NCI-H1417 (cell line): ENCODE measurements at regions not wholly inside any gene's neighbourhood (a gene's known extent, or its start where the extent isn't known, plus 50 kb on each side); places are given as distances from the start of the nearest gene placed in this dataset.
"Not testable (repeated sequence)": the region's sequence is repeated elsewhere in the genome, so short reads cannot be mapped to it uniquely, and the experiment has no call there.

Experiments used
- DNase-seq, 3 experiments: peaks; one replicate each; lab custom pipeline; 2025; lab: John Stamatoyannopoulos, UW

DNA sequence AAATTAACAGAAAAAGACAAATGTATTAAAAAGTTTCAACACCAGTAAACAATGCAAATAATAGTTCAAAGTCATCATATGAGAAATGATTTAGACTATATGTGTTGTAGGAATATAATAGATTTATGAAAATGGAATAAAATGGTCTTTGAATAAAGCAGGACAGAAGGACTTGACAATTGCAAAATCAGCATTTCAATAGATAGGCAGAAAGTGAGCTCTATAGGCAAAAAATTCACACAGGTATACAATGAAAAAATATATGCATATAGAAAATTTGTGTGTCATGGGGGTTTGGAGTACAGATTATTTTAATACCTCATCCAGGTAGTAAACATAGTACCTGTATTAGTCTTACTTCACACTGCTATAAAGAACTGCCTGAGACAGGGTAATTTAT is 571.1 kb upstream of the EYS start:
- no peak for DNase-seq

DNA sequence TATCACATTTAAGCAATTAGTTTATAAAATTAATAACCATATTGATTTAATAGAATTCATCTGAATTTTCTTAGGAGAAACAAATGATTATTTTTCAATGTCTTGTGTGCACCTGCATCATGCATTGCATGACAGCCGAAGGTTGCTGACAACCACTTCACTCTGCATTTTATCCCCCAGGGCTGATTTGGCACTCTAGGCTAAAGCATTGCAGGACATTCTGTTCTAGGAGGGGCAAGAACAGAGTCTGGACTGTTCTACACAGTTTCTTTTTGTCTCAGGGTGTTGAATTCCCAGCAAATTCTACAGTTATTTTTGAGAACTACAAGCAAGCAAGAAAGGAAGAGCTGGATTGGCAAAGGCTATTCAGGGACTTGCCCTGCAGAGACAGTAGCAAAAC is 570.4 kb upstream of the EYS start:
- no peak for DNase-seq

DNA sequence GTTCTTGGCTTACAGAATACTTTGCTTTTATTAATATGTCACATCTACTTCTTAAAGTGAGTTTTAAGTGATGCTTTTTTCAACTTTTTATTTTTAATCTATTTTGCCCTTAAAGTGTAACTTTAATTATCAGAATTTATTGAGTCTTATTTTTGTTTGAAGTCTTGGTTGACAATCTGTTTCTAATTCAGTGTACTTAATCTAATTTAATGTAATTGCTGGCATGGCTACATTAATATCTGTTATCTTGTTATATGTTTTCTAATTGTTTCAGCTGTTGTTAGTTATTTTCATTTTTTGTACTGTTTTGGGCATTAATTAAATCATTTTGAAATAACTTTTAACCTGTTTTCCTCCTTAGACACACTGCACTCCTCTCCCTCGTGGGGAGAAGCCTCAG is 558.7 kb upstream of the EYS start:
- no peak for DNase-seq

DNA sequence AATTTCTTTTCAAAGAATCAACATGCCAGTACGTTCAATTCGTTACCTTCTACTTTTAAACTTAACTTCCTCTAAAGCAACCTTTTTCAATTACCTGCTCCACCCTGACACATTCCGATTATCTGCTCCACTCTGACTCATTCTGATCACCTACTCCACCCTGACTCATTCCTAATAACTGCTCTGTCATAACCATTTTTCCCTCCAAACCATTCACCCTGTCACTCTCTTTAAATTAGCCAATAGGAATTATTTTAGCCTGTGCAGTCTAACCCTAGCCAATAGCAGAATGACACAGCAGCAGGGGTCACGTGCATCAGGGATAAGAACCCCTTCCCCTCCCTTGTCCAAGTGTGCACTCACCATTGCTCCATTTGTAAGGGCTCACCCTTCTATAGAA is 557.4 kb upstream of the EYS start:
- no peak for DNase-seq

DNA sequence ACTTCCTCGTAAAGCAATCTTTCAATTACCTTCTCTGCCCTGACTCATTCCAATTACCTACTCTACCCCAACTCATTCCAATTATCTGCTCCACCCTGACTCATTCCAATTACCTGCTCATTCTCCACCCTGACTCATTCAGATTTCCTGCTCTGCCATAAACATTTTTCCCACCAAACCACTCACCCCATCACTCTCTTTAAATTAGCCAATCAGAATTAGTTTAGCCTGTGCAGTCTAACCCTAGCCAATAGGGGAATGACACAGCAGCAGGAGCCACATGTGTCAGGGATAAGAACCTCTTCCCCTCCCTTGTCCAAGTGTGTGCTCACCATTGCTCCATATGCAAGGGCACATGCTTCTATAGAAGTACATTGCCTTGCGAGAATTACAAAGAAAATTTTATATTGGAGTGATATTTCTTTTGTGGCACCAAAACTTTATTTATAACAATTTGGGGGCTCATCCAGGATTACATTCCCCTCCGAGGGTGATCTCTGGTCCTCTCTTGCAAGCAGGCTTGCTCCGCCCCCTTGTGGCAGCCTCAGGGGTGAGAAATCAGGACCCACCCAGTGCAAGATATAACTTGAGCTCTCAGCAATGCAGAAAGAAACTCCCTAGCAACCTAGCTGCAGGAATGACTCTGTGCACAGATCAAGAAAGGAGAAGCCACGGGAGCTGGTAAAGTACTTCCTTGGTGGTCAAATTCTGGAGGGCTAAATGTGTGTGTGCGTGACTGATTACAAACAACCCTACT is 551.9 kb upstream of the EYS start:
- not testable (repeated sequence) for DNase-seq

DNA sequence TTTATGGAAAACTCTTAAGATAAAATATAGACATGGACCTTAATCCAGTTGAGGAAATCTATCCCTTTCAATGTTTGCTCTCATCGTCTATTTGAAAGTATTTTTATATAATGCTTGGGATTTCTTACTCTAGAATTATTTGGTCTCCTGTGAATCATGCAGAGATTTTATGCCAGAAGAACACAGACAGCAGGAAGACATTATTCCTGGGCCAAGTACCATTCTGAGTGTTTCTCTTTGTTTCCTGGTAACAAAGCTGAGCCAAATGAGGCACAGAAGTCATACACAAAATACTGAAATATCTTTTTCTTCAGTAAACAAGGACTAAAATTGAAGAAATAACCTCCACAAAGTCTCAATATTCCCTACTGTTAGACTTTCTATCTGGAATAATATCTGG is 538.2 kb upstream of the EYS start:
- DNase-seq: no peak

GRCh38 chr6:66238851-66239250 is 531.8 kb upstream of the EYS start:
- no peak for DNase-seq

DNA sequence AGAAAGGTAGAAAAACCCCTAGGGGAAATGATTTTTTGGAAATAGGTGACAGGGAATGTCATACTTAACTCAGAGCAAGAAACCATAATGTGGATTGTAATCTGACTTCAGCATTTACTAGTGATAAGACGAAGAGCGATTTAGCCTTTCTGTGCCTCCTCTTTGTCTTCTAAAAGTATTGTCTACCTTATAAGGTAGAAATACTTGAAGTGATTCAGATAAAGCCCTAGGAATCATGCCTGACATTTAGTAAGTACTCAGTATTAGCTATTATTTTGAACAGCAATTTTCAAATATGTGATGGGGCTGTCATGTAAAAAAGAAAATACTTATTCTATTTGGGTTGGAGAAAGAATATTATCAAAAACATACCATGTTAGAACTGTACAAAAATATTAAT is 525.9 kb upstream of the EYS start:
- no peak for DNase-seq

- DNase-seq: no peak
Observed at GRCh38 chr6:66230591-66230990, 523.6 kb upstream of the EYS start.

DNA sequence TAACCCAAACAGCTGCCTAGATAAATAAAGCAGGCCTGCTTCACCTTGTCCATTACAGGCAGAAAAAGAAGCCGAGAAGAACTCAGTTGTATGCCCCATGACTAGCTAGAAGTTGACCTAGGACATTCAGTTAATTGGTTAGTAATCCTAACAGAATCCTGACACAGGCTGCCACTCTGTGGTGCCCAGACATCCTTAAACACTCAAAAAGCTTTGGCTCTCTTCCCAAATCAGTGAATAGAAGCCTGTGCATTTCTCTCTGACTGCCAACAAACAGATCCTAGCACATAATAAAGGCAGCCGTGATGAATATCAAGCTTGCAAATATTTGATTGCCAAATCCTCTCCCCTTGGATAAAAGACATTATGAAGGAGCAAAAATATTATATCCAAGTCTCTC is 519.1 kb upstream of the EYS start:
- peak in 1 of 3 experiments; percentile 36 for DNase-seq

DNA sequence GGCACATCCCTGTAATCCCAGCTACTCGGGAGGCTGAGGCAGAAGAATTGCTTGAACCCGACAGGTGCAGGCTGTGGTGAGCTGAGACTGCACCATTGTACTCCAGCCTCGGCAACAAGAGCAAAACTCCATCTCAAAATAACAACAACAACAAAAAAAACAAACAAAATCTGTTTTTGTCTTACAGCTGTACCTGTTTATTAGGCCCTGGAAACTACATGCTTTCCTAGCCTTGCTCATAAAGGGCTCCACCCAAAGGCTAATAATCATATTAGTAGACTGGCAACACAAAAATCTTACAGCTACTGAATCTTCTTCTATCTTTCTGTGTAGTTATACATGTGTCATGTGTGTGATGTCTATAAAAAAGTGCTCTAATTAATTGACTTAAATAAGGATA is 503.9 kb upstream of the EYS start:
- DNase-seq: peak in 1 of 3 experiments; percentile 14

DNA sequence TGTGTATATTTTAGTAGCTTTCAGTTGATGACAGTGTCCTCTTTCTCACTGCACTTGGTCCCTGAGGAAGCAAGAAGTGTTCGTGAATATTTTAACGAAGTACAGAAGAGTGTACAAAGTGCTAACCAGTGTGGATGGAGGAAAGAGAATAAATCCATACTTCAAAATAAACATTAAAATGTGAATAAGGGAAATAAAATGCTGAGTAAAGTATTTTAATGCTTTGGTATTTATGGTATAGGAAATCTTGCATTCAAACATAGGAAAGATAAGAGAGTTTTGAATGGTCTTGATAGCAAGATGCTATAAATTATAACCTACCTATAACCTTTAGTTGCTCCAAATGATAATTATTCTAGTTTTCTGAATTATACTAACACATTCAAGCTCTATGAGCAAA is 493.4 kb upstream of the EYS start:
- DNase-seq: no peak

GRCh38 chr6:66199171-66199570 is 492.1 kb upstream of the EYS start:
- no peak for DNase-seq

DNA sequence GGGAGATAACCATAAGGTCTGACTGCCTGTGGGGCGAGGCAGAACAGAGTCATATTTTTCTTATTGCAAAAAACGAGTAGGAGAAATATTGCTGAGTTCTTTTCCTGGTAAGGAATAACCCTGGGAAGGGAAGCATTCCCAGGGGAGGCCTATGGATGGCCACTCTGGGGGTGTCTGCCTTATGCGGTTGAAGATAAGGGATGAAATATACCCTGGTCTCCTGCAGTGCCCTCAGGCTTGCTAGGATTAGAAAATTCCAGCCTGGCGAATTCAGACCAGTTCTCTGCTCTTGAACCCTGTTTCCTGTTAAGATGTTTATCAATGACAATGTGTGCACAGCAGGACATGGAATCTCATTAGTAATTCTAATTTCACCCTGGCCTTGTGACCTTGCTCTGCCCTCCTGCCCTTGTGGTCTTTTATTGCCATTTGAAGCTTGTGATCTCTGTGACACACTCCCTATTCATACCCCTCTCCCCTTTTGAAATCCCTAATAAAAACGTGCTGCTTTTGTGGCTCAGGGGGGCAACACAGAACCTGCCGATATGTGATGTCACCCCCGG is 491.1 kb upstream of the EYS start:
- no peak for DNase-seq

- peak in 1 of 3 experiments; percentile 6 for DNase-seq
Observed at GRCh38 chr6:66190858-66191257, 483.8 kb upstream of the EYS start.

DNA sequence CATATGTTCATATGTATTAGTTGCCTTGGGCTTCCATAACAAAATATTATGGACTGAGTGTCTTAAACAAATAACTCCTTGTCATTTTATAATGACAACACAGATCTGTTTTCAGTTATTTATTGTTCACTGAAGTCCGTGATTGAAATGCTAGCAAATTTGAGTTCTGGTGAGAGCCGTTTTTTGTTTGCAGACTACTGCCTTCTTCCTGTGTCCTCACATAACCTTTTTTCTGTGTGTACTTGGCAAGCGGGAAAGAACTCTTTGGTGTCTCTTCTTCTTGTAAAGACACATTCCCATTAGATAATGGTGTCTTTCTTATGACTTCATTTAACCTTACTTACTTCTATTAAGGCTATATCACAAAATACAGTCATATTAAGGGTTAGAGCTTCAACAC is 482.9 kb upstream of the EYS start:
- peak in 1 of 3 experiments; percentile 8 for DNase-seq

DNA sequence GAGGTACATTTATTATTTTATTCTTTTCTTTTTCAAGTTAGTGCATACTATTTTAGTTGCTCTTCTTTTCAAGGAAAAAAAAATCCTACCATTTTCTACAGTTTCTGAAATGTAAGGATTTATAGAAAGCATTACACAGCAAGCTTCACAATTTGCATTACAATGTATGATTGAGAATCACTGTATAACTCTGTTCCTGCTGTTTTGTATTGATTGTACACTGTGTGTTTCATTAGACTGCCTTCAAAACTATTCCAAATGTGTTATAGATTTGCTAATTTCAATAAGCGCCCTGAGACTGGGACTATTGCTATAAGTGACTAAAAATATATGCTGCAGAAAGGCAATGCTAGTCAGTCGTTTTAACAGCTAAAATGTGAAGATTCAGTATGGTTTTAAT is 479.7 kb upstream of the EYS start:
- DNase-seq: no peak

- no peak for DNase-seq
Observed at GRCh38 chr6:66184091-66184490, 477.1 kb upstream of the EYS start.

GRCh38 chr6:66179361-66179760 is 472.3 kb upstream of the EYS start:
- no peak for DNase-seq

DNA sequence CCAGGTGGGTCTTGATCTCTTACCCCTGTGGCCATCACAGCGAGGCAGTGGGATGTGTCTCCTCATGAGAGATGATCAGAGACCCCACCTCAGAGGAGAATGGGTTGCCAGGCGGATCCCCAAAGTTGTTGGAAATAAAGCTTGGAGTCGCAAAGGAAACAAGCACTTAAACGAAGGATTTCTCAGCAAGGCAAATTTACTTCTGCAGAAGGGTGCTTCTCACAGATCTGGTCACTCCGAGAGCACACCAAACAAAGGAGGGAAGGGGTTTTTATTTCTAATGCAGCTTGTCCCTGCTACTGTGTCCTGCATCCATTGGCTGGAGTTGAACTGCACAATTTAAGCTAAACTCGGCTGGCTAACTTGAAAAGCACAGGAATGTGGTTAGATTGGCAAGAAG is 466.6 kb upstream of the EYS start:
- DNase-seq: no peak

DNA sequence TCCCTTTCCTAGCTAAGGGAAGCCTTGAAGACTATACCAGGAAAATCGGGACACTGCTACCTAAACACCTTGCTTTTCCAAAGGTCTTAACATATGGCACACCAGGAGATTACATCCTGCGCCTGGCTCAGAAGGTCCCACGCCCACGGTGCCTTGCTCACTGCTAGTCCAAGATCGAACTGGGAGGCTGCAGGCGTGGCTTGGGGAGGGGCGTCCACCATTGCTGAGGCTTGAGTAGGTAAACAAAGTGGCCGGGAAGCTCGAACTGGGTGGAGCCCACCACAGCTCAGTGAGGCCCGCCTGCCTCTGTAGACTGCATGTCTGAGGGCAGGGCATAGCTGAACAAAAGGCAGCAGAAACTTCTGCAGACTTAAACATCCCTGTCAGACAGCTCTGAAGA is 459.7 kb upstream of the EYS start:
- DNase-seq: not testable (repeated sequence)

DNA sequence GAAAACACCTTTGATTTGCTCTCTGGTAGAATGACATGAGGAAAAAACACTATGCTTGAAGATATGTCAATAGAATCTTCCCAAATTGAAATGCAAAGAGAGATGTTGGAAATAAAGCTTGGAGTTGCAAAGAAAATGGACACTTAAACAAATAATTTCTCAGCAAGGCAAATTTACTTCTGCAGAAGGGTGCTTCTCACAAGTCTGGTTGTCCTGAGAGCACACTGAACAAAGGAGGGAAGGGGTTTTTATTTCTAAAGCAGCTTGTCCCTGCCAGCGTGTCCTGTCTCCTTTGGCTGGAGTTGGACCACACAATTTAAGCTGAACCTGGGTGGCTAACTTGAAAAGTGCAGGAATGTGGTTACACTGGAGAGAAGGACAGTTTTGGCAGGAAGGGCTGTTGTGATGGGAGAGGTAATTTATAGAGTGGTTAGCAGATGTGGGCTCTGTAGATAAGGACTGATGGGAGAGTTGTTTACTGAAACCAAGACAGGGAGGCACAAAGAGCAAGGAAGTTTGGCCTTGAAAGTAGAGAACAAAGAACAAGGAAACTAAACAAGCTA is 454.6 kb upstream of the EYS start:
- no peak for DNase-seq

GRCh38 chr6:66159937-66160336 is 452.9 kb upstream of the EYS start:
- no peak for DNase-seq

DNA sequence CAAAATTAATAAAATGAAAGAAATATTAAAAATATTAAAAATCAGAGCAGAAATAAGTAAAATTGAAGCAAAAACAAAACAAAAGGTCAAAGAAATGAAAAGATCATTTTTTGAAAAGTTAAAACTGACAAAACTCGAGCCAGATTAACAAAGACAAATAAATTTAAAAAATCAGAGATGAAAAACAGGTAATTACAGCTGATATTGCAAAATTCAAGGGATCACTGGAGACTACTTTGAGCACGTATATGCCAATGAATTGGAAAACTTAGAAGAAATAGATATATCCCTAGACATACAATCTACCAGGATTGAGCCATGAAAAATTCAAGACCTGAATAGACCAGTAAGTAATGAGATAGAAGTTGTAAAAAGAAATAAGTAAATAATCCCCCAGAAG is 446.2 kb upstream of the EYS start:
- DNase-seq: no peak
